ENCODE measurements at regions not wholly inside any gene's neighbourhood (a gene's known extent, or its start where the extent isn't known, plus 50 kb on each side); places are given as distances from the start of the nearest gene placed in this dataset.

GRCh38 chr1:232486454-232487207 lies 143.3 kb downstream of the SIPA1L2 start:
- no peak overlapping the region for H3K4me3 ChIP-seq (ENCODE audit: insufficient read depth, low read depth, low read length, poor library complexity, severe bottlenecking)
- H3K27me3 ChIP-seq (replicated peaks; ENCODE audit: control insufficient read depth, insufficient read depth, low read length, poor library complexity, severe bottlenecking): no peaks in the 10 kb centered on the region
- H3K27ac ChIP-seq (ENCODE audit: insufficient read depth, low read length, poor library complexity, severe bottlenecking): no peak overlapping the region
- no peaks in the 10 kb centered on the region for H3K36me3 ChIP-seq (ENCODE audit: control insufficient read depth, insufficient read depth, low read length)
- no peaks in the 10 kb centered on the region for H3K9me3 ChIP-seq (ENCODE audit: control insufficient read depth, low read length)
- H3K4me1 ChIP-seq (ENCODE audit: control insufficient read depth, insufficient read depth, low read length, poor library complexity, severe bottlenecking): no peaks in the 10 kb centered on the region
- DNase-seq: no peak

GRCh38 chr1:232486006-232486405 lies 143.9 kb downstream of the SIPA1L2 start:
- no peaks in the 10 kb centered on the region for H3K36me3 ChIP-seq (ENCODE audit: control insufficient read depth, insufficient read depth, low read length)
- DNase-seq: no peak
- no peak overlapping the region for H3K4me3 ChIP-seq (ENCODE audit: insufficient read depth, low read depth, low read length, poor library complexity, severe bottlenecking)
- no peaks in the 10 kb centered on the region for H3K9me3 ChIP-seq (ENCODE audit: control insufficient read depth, low read length)
- H3K27ac ChIP-seq (ENCODE audit: insufficient read depth, low read length, poor library complexity, severe bottlenecking): no peak overlapping the region
- no peaks in the 10 kb centered on the region for H3K27me3 ChIP-seq (replicated peaks; ENCODE audit: control insufficient read depth, insufficient read depth, low read length, poor library complexity, severe bottlenecking)
- H3K4me1 ChIP-seq (ENCODE audit: control insufficient read depth, insufficient read depth, low read length, poor library complexity, severe bottlenecking): no peaks in the 10 kb centered on the region

- H3K9me3 ChIP-seq (ENCODE audit: control insufficient read depth, low read length): no peaks in the 10 kb centered on the region
- no peak for DNase-seq
- no peak overlapping the region for H3K27ac ChIP-seq (ENCODE audit: insufficient read depth, low read length, poor library complexity, severe bottlenecking)
- no peaks in the 10 kb centered on the region for H3K27me3 ChIP-seq (replicated peaks; ENCODE audit: control insufficient read depth, insufficient read depth, low read length, poor library complexity, severe bottlenecking)
- no peak overlapping the region for H3K4me3 ChIP-seq (ENCODE audit: insufficient read depth, low read depth, low read length, poor library complexity, severe bottlenecking)
- no peaks in the 10 kb centered on the region for H3K4me1 ChIP-seq (ENCODE audit: control insufficient read depth, insufficient read depth, low read length, poor library complexity, severe bottlenecking)
- no peaks in the 10 kb centered on the region for H3K36me3 ChIP-seq (ENCODE audit: control insufficient read depth, insufficient read depth, low read length)
These were observed 145.1 kb downstream of the SIPA1L2 start for GRCh38 chr1:232484856-232485255.

GRCh38 chr1:232483826-232484225 lies 146.1 kb downstream of the SIPA1L2 start:
- Histone ChIP-seq H3K4me1 (ENCODE audit: control insufficient read depth, insufficient read depth, low read length, poor library complexity, severe bottlenecking) (no peaks in the 10 kb centered on the region), H3K27me3 (replicated peaks; ENCODE audit: control insufficient read depth, insufficient read depth, low read length, poor library complexity, severe bottlenecking) (no peaks in the 10 kb centered on the region), H3K9me3 (ENCODE audit: control insufficient read depth, low read length) (no peaks in the 10 kb centered on the region), H3K4me3 (ENCODE audit: insufficient read depth, low read depth, low read length, poor library complexity, severe bottlenecking) (no peak overlapping the region), H3K27ac (ENCODE audit: insufficient read depth, low read length, poor library complexity, severe bottlenecking) (no peak overlapping the region), H3K36me3 (ENCODE audit: control insufficient read depth, insufficient read depth, low read length) (no peaks in the 10 kb centered on the region)
- DNase-seq: no peak

- no peaks in the 10 kb centered on the region for H3K4me1 ChIP-seq (ENCODE audit: control insufficient read depth, insufficient read depth, low read length, poor library complexity, severe bottlenecking)
- DNase-seq: no peak
- no peak overlapping the region for H3K4me3 ChIP-seq (ENCODE audit: insufficient read depth, low read depth, low read length, poor library complexity, severe bottlenecking)
- H3K27me3 ChIP-seq (replicated peaks; ENCODE audit: control insufficient read depth, insufficient read depth, low read length, poor library complexity, severe bottlenecking): no peaks in the 10 kb centered on the region
- H3K9me3 ChIP-seq (ENCODE audit: control insufficient read depth, low read length): no peaks in the 10 kb centered on the region
- H3K36me3 ChIP-seq (ENCODE audit: control insufficient read depth, insufficient read depth, low read length): no peaks in the 10 kb centered on the region
- no peak overlapping the region for H3K27ac ChIP-seq (ENCODE audit: insufficient read depth, low read length, poor library complexity, severe bottlenecking)
These were observed 148.8 kb downstream of the SIPA1L2 start for GRCh38 chr1:232481091-232481490.

GRCh38 chr1:232477728-232478127 lies 152.2 kb downstream of the SIPA1L2 start:
- Histone ChIP-seq H3K9me3 (ENCODE audit: control insufficient read depth, low read length) (no peaks in the 10 kb centered on the region), H3K27me3 (replicated peaks; ENCODE audit: control insufficient read depth, insufficient read depth, low read length, poor library complexity, severe bottlenecking) (no peaks in the 10 kb centered on the region), H3K27ac (ENCODE audit: insufficient read depth, low read length, poor library complexity, severe bottlenecking) (no peak overlapping the region), H3K4me3 (ENCODE audit: insufficient read depth, low read depth, low read length, poor library complexity, severe bottlenecking) (no peak overlapping the region), H3K36me3 (ENCODE audit: control insufficient read depth, insufficient read depth, low read length) (no peaks in the 10 kb centered on the region), H3K4me1 (ENCODE audit: control insufficient read depth, insufficient read depth, low read length, poor library complexity, severe bottlenecking) (no peaks in the 10 kb centered on the region)
- no peak for DNase-seq

GRCh38 chr1:232476538-232476950 lies 153.4 kb downstream of the SIPA1L2 start:
- no peaks in the 10 kb centered on the region for H3K27me3 ChIP-seq (replicated peaks; ENCODE audit: control insufficient read depth, insufficient read depth, low read length, poor library complexity, severe bottlenecking)
- H3K9me3 ChIP-seq (ENCODE audit: control insufficient read depth, low read length): no peaks in the 10 kb centered on the region
- H3K4me1 ChIP-seq (ENCODE audit: control insufficient read depth, insufficient read depth, low read length, poor library complexity, severe bottlenecking): no peaks in the 10 kb centered on the region
- no peak overlapping the region for H3K27ac ChIP-seq (ENCODE audit: insufficient read depth, low read length, poor library complexity, severe bottlenecking)
- no peak overlapping the region for H3K4me3 ChIP-seq (ENCODE audit: insufficient read depth, low read depth, low read length, poor library complexity, severe bottlenecking)
- no peak for DNase-seq
- no peaks in the 10 kb centered on the region for H3K36me3 ChIP-seq (ENCODE audit: control insufficient read depth, insufficient read depth, low read length)

- Histone ChIP-seq H3K4me3 (ENCODE audit: insufficient read depth, low read depth, low read length, poor library complexity, severe bottlenecking) (no peak overlapping the region), H3K4me1 (ENCODE audit: control insufficient read depth, insufficient read depth, low read length, poor library complexity, severe bottlenecking) (no peaks in the 10 kb centered on the region), H3K27me3 (replicated peaks; ENCODE audit: control insufficient read depth, insufficient read depth, low read length, poor library complexity, severe bottlenecking) (no peaks in the 10 kb centered on the region), H3K36me3 (ENCODE audit: control insufficient read depth, insufficient read depth, low read length) (no peaks in the 10 kb centered on the region), H3K27ac (ENCODE audit: insufficient read depth, low read length, poor library complexity, severe bottlenecking) (no peak overlapping the region), H3K9me3 (ENCODE audit: control insufficient read depth, low read length) (no peaks in the 10 kb centered on the region)
- DNase-seq: no peak
These were observed 155.1 kb downstream of the SIPA1L2 start for GRCh38 chr1:232474826-232475225.

- no peaks in the 10 kb centered on the region for H3K4me1 ChIP-seq (ENCODE audit: control insufficient read depth, insufficient read depth, low read length, poor library complexity, severe bottlenecking)
- H3K27ac ChIP-seq (ENCODE audit: insufficient read depth, low read length, poor library complexity, severe bottlenecking): no peak overlapping the region
- no peak for DNase-seq
- H3K36me3 ChIP-seq (ENCODE audit: control insufficient read depth, insufficient read depth, low read length): no peaks in the 10 kb centered on the region
- H3K4me3 ChIP-seq (ENCODE audit: insufficient read depth, low read depth, low read length, poor library complexity, severe bottlenecking): no peak overlapping the region
- no peaks in the 10 kb centered on the region for H3K9me3 ChIP-seq (ENCODE audit: control insufficient read depth, low read length)
- H3K27me3 ChIP-seq (replicated peaks; ENCODE audit: control insufficient read depth, insufficient read depth, low read length, poor library complexity, severe bottlenecking): no peaks in the 10 kb centered on the region
These were observed 156.0 kb downstream of the SIPA1L2 start for GRCh38 chr1:232473900-232474299.

- no peaks in the 10 kb centered on the region for H3K9me3 ChIP-seq (ENCODE audit: control insufficient read depth, low read length)
- H3K36me3 ChIP-seq (ENCODE audit: control insufficient read depth, insufficient read depth, low read length): no peaks in the 10 kb centered on the region
- no peak overlapping the region for H3K4me3 ChIP-seq (ENCODE audit: insufficient read depth, low read depth, low read length, poor library complexity, severe bottlenecking)
- H3K27ac ChIP-seq (ENCODE audit: insufficient read depth, low read length, poor library complexity, severe bottlenecking): no peak overlapping the region
- H3K27me3 ChIP-seq (replicated peaks; ENCODE audit: control insufficient read depth, insufficient read depth, low read length, poor library complexity, severe bottlenecking): no peaks in the 10 kb centered on the region
- DNase-seq: no peak
- no peaks in the 10 kb centered on the region for H3K4me1 ChIP-seq (ENCODE audit: control insufficient read depth, insufficient read depth, low read length, poor library complexity, severe bottlenecking)
These were observed 156.6 kb downstream of the SIPA1L2 start for GRCh38 chr1:232473324-232473723.
